SKM-1 (cell line): ENCODE measurements at regions not wholly inside any gene's neighbourhood (a gene's known extent, or its start where the extent isn't known, plus 50 kb on each side); places are given as distances from the start of the nearest gene placed in this dataset.
A peak's percentile ranks its signal among the peaks of the same experiment; 100 is the strongest.
"Not testable (repeated sequence)": the region's sequence is repeated elsewhere in the genome, so short reads cannot be mapped to it uniquely, and the experiment has no call there.

Experiments used
- DNase-seq: peaks from one replicate; lab custom pipeline; 2025; ENCODE audit not compliant: unreplicated experiment; lab: John Stamatoyannopoulos, UW

GRCh38 chr4:130699004-130699403 is 1603.1 kb downstream of the C4orf33 start:
- DNase-seq: no peak

- DNase-seq: no peak
Observed at GRCh38 chr4:130703211-130703935, 1607.4 kb downstream of the C4orf33 start.

GRCh38 chr4:130705023-130705422 is 1609.1 kb downstream of the C4orf33 start:
- DNase-seq: no peak

GRCh38 chr4:130712038-130712437 is 1616.1 kb downstream of the C4orf33 start:
- no peak for DNase-seq

- no peak for DNase-seq
Observed at GRCh38 chr4:130714006-130714405, 1618.1 kb downstream of the C4orf33 start.

GRCh38 chr4:130722361-130722760 is 1626.4 kb downstream of the C4orf33 start:
- no peak for DNase-seq

GRCh38 chr4:130736436-130737185 is 1640.7 kb downstream of the C4orf33 start:
- DNase-seq: no peak

GRCh38 chr4:130738233-130738632 is 1642.3 kb downstream of the C4orf33 start:
- DNase-seq: no peak

- DNase-seq: no peak
Observed at GRCh38 chr4:130747842-130748241, 1651.9 kb downstream of the C4orf33 start.

- no peak for DNase-seq
Observed at GRCh38 chr4:130753926-130754325, 1658.0 kb downstream of the C4orf33 start.

- DNase-seq: no peak
Observed at GRCh38 chr4:130760246-130760645, 1664.3 kb downstream of the C4orf33 start.

- not testable (repeated sequence) for DNase-seq
Observed at GRCh38 chr4:130767384-130767783, 1671.4 kb downstream of the C4orf33 start.

- DNase-seq: not testable (repeated sequence)
Observed at GRCh38 chr4:130772966-130773365, 1677.0 kb downstream of the C4orf33 start.

GRCh38 chr4:130808492-130808891 is 1712.5 kb downstream of the C4orf33 start:
- peak; percentile 8 for DNase-seq

GRCh38 chr4:130812117-130812765 is 1716.3 kb downstream of the C4orf33 start:
- DNase-seq: no peak

- DNase-seq: no peak
Observed at GRCh38 chr4:130814896-130815295, 1718.9 kb downstream of the C4orf33 start.

GRCh38 chr4:130820448-130820847 is 1724.5 kb downstream of the C4orf33 start:
- DNase-seq: no peak

GRCh38 chr4:130825284-130825683 is 1729.3 kb downstream of the C4orf33 start:
- no peak for DNase-seq

- no peak for DNase-seq
Observed at GRCh38 chr4:130850019-130850524, 1754.1 kb downstream of the C4orf33 start.

GRCh38 chr4:130851107-130851506 is 1755.2 kb downstream of the C4orf33 start:
- DNase-seq: no peak

GRCh38 chr4:130851932-130852331 is 1756.0 kb downstream of the C4orf33 start:
- no peak for DNase-seq

GRCh38 chr4:130855533-130855932 is 1759.6 kb downstream of the C4orf33 start:
- no peak for DNase-seq
